NCI-H2107 treated with DMSO at 0.1 percent for 48 hours (cell line): ENCODE measurements at regions not wholly inside any gene's neighbourhood (a gene's known extent, or its start where the extent isn't known, plus 50 kb on each side); places are given as distances from the start of the nearest gene placed in this dataset.

ENCODE experiments used
- DNase-seq: peaks from one replicate; lab custom pipeline; 2025; ENCODE audit not compliant: unreplicated experiment; lab: John Stamatoyannopoulos, UW

DNA sequence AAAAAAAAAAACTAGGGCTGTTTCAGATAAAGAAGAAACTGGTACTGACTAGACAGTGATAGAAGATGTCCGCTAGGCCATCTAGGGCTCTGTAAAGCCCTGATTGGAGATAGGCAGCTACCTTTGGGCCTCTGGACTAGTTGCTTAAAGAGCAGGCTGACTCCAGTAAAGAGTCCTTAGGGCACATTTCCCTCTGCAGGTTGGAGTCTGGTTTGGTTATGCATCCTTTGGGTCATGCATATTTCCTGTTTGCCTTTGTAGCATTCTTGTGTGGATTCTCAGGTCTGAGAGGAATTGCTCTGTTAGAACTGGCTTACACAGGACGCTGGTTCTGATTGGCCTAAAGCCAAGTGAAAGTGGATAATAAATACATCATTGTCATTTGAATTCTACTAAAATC is 165.5 kb upstream of the LRRN1 start:
- DNase-seq = no peak

DNA sequence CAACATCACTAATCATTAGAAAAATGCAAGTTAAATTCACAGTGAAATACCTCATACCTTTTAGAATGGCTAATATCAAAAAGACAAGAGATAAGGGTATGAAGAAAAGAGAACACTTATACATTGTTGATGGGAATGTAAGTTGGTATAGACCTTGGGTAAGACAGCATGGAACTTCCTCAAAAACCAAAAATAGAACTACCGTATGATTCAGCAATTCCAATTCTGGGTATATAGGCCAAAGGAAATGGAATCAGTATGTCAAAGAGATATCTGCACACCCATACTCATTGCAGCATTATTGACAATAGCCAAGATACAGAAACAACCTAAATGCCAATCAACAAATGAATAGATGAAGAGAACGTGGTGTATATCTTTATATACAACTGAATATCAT is 166.8 kb upstream of the LRRN1 start:
- no peak for DNase-seq

DNA sequence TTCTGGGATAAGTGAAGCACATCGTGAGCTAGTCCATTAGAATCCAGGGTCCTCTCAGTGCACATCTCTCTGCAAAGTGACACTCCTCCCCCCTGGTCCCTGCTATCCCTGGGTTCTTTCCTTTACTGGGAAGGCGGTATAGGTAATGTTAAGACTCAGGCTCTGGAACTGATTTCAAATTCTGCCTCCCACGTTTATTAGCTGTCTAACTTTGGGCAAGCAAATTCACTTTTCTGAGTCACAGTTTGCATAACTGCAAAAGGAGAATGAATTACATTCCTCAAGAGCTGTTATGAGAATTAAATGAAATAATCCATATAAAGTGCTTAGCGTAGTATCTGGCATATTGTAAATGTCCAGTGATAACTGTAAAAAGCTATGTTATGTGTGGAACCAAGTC is 168.1 kb upstream of the LRRN1 start:
- DNase-seq = no peak

- DNase-seq = no peak
Observed at GRCh38 chr3:3629911-3630310, 169.3 kb upstream of the LRRN1 start.

GRCh38 chr3:3628676-3629328 is 170.4 kb upstream of the LRRN1 start:
- no peak for DNase-seq

DNA sequence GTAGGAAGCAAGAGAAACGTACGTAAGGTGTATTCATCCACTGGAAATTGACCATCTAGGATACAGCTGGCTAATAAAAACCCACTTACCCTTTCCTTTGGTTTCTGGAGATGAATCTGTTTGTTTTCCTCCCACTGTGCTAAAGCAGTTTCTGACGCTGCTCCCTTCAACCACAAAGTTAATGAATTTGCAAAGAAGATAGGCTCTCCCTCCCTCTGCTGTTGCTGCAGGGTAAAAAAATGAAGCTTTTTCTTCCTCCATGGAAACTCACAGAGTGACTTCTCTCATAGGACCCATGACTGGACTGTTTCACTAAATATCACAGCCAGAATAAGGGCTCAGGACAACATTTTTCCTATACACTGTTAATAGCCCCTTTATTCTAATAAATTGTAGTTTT is 172.1 kb upstream of the LRRN1 start:
- DNase-seq = no peak

DNA sequence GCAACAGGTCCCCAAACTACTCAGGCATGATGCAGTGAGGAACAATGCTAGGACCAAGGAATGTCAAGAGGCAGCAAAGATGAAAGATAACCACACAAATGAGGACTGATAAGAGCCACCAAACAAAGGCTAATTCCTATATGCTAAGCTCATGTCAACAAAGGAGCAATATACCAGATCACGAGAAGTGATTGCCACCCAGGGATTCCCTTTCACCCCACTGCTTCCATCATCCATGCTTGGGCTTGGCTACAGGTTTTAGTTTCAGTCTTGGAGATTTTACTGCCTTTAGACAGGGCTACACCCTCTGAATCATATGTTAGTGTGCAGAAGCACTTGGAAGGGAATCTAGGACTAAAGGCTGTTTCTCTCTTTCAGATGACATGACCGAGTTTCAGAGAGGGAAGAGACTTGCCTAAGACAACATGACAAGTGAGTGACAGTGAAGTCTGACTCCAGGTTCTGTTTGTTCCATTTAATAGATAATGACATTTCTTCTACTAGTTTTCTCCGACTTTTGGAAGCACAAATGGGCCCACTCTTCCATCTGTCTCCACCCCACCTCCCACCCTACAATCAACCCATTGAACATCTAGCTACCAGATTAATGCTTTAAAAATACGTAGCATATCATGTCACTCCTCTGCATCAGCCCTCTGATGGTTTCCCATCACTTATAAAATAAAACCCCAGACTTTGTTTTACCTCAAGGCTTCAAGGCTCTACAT is 173.5 kb upstream of the LRRN1 start:
- no peak for DNase-seq

DNA sequence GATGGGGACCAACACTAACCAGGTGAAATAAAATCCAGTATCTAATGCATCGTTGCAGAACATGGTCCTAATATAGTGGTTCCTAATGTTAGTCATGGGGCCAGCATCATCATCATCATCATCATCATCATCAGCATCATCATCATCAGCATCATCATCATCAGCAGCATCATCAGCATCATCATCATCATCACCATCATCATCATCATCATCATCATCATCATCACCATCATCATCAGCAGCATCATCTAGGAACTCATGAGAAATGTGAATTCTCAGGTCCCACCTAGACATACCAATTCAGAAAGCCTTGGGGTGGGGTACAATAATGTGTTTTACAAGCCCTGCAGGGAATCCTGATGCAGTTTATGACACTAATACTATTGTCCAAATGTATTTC is 179.4 kb upstream of the LRRN1 start:
- DNase-seq = no peak

- DNase-seq = no peak
Observed at GRCh38 chr3:3618623-3619022, 180.6 kb upstream of the LRRN1 start.

DNA sequence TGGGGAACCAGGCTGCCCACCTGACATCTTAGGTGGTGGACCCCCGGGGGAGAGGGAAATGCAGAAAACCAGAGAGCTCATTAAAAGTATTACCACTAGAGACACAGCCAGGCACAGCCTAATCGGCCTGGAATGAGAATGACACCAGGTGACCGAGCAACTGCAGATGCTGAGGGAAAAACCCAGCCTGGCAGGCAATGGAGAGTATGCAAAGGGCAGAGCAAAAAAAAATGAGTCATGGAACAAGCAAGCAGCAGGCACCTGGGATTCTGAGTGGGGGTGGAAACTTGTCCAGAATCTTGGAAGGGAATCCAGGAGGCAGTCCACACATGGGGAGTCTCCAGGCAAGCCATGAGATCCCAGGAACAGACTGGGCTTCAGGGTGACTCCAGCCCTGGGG is 183.7 kb upstream of the LRRN1 start:
- DNase-seq = no peak

- no peak for DNase-seq
Observed at GRCh38 chr3:3610581-3611298, 188.5 kb upstream of the LRRN1 start.

GRCh38 chr3:3606321-3606720 is 192.9 kb upstream of the LRRN1 start:
- no peak for DNase-seq

DNA sequence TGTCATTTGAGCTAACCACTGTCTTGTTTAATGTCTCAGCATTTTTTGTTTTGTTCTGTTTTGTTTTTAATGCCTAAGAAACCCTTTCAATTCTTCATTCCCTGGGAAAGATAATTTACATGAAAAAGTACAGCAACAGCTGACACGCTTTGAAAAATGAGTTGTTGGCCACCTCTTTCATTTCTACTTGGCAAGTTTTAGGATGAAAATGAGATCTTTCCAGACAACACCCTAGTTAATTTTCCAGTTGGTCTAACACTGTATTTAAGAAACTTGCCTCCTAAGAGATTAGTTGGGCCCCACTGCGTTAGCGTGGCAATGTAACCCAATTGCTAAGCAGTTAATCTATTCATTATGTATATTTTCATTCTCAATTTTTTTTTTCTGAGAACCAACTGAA is 194.0 kb upstream of the LRRN1 start:
- DNase-seq = no peak

DNA sequence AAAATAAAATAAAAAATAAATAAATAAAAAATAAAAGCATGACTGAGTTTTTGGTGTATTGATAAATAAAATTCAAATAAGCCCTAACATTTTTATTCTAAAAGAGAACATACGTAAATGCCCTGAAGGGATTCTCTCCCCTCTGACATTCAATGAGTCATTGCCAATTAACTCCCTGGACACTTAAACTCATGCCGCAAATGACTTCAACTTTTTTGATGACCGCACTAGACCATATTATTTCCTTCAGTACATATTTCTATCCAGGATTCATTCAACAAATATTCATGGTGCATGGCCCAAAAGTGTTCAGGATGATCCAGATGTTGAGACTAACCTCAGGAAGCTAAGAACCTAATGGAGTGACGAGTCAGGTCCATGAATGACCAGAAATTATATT is 195.9 kb upstream of the LRRN1 start:
- no peak for DNase-seq

- no peak for DNase-seq
Observed at GRCh38 chr3:3600665-3601340, 198.4 kb upstream of the LRRN1 start.

- DNase-seq = no peak
Observed at GRCh38 chr3:3599016-3599415, 200.2 kb upstream of the LRRN1 start.

DNA sequence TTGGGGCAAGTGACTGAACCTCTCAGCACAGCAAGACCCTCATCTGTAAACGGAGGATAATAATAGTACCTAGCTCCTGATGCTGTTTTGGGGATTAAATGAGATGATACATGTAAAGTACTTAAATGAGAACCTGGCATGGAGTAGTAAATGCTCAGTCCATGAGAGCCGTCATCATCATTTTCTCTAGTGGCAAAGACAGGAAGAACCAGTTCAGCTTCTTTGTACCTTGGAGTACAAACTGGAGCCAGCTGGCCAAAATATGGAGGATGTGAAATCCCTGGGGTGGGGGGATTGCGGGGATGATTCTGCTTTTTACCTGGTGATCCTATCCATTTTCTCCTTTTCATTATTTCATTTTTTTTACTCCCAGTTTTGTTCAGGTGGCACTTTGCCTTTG is 204.2 kb upstream of the LRRN1 start:
- no peak for DNase-seq

DNA sequence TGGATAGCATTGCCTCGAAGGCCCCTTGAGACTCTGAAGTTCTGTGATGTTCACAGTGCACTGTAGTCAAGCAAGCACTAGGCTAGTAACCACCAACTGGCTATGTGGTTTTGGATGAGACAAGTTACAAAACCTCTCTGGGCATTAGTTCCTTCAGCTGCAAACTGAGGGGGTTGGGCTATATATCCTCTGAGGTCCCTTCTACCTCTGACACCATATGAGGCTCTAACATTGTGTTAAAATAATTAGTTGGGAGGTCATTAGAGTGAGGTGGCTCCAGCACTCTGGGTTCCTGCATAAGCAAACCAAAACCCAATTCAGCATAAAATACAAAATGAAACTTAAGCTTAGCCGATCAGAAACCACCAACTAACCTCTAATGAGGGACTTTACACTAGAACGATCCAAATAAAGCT is 209.5 kb upstream of the LRRN1 start:
- no peak for DNase-seq

- no peak for DNase-seq
Observed at GRCh38 chr3:3587647-3587972, 211.6 kb upstream of the LRRN1 start.

- DNase-seq = no peak
Observed at GRCh38 chr3:3586843-3587646, 212.2 kb upstream of the LRRN1 start.

- no peak for DNase-seq
Observed at GRCh38 chr3:3586336-3586735, 212.9 kb upstream of the LRRN1 start.
